ENCODE measurements at regions not wholly inside any gene's neighbourhood (a gene's known extent, or its start where the extent isn't known, plus 50 kb on each side); places are given as distances from the start of the nearest gene placed in this dataset.

- no peak for DNase-seq (ENCODE audit: low read depth)
Measured at GRCh38 chr13:84570831-84571230, 688.6 kb upstream of the SLITRK1 start.

DNA sequence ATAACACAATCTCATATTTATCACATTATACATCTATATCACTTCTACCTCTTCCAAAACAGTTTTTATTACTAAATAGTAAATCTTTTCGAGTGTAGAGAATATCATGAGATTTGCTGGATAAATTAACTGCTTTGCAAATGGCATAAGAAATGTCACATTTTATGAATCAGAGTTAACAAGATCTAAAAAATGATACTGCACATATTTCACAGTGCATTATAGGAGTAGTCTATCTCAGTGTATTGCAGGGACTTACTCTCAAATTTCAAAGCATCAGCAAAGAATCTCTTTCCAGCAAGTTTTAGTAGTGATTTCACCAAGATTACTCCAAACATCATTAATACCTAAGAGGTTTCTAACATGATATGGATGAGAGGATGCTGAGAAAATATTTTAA lies 687.1 kb upstream of the SLITRK1 start:
- no peak for DNase-seq (ENCODE audit: low read depth)

GRCh38 chr13:84567848-84568247 lies 685.6 kb upstream of the SLITRK1 start:
- DNase-seq (ENCODE audit: low read depth), result no peak

- no peak for DNase-seq (ENCODE audit: low read depth)
Measured at GRCh38 chr13:84566780-84567179, 684.5 kb upstream of the SLITRK1 start.

GRCh38 chr13:84563611-84564010 lies 681.3 kb upstream of the SLITRK1 start:
- DNase-seq (ENCODE audit: low read depth), result no peak

- no peak for DNase-seq (ENCODE audit: low read depth)
Measured at GRCh38 chr13:84553227-84553626, 671.0 kb upstream of the SLITRK1 start.

- DNase-seq (ENCODE audit: low read depth), result no peak
Measured at GRCh38 chr13:84543962-84544361, 661.7 kb upstream of the SLITRK1 start.

- DNase-seq (ENCODE audit: low read depth), result no peak
Measured at GRCh38 chr13:84542348-84542747, 660.1 kb upstream of the SLITRK1 start.

- DNase-seq (ENCODE audit: low read depth), result no peak
Measured at GRCh38 chr13:84536906-84537305, 654.6 kb upstream of the SLITRK1 start.

DNA sequence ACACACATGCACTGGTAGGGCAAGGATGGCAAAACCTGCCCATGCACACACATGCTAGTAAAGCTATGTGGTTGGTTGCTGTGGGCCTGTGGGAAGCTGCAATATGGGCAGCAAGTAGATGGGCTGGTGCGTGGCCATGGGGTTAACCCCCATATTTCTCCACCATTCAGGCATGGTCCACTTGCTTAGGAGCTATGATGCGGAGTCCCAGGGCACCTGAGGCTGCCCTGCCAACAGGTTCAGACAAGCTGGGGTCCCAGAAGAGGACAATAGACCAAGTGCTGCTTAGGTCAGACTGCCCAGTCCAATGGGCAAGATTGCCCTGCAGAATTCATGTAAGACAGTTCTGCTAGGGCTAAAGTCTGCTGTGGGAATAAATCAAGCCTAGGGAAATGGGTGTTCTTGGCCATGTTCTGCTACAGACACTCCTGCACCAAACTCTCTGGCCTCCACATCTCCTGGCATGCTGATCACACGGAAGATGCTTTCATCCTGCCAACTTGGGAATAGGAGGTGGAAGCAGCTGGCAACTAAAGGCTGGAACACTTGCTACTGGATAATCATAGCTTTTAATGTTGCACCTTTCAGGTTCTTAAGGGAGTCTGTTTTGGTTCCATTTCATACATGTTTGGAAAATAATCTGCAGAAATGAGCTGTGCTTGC lies 646.3 kb upstream of the SLITRK1 start:
- no peak for DNase-seq (ENCODE audit: low read depth)

DNA sequence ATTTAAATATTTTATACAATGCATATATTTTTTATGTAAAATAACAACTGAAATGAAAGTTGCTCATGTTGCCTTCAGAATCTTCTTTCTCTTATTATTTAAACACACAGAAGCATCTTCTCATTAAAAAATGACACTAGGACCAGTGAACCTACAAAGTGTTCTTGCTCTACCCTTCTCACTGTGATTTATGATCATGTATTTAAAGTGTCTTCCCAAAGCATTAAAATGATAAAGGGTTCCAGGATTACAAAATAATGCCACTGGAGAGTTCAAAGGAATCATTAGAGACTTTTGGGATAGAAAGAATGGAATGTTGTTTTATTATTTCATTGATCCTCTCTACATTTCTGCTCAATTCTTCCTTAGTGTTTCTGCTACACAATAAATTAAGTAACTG lies 643.6 kb upstream of the SLITRK1 start:
- no peak for DNase-seq (ENCODE audit: low read depth)

GRCh38 chr13:84524586-84524985 lies 642.3 kb upstream of the SLITRK1 start:
- no peak for DNase-seq (ENCODE audit: low read depth)

- DNase-seq (ENCODE audit: low read depth), result no peak
Measured at GRCh38 chr13:84500016-84500415, 617.7 kb upstream of the SLITRK1 start.

GRCh38 chr13:84497613-84498012 lies 615.3 kb upstream of the SLITRK1 start:
- no peak for DNase-seq (ENCODE audit: low read depth)

DNA sequence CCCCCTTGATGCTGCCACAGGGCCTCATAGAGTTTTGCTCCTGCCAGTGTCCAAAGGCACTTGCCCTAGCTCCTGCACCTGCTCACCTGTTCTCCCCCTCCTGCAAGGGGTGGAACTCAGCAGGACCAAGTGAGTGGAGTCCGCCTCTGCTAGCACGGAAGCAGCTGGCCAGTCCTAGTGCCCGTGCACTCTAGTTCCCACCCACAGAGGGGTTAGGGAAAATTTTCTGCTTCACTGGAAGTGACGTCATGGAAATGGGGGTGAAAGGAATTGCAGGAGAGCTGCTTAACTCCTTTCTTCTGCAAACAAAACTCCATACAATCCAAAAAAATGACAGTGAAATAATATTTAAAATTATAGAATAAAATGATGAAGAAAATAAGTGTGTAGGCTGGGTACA lies 609.7 kb upstream of the SLITRK1 start:
- no peak for DNase-seq (ENCODE audit: low read depth)

DNA sequence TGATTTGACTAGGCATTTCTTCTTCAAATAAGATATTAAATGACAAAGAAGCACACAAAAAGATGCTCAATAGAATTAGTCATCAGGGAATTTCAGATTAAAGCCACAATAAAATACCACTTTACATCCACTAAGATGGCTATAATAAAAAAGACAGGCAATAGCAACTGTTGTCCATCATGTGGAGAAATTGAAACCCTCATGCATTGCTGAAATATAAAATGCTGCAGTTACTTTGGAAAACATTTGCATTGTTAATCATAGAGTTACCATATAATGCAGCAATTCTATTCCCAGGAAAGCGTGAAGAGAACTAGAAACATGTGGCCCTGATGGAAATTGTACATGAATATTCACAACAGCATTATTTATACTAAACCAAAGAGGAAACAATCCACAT lies 605.5 kb upstream of the SLITRK1 start:
- no peak for DNase-seq (ENCODE audit: low read depth)

- no peak for DNase-seq (ENCODE audit: low read depth)
Measured at GRCh38 chr13:84481958-84482357, 599.7 kb upstream of the SLITRK1 start.

- no peak for DNase-seq (ENCODE audit: low read depth)
Measured at GRCh38 chr13:84479656-84480055, 597.4 kb upstream of the SLITRK1 start.

- no peak for DNase-seq (ENCODE audit: low read depth)
Measured at GRCh38 chr13:84470528-84470927, 588.3 kb upstream of the SLITRK1 start.

DNA sequence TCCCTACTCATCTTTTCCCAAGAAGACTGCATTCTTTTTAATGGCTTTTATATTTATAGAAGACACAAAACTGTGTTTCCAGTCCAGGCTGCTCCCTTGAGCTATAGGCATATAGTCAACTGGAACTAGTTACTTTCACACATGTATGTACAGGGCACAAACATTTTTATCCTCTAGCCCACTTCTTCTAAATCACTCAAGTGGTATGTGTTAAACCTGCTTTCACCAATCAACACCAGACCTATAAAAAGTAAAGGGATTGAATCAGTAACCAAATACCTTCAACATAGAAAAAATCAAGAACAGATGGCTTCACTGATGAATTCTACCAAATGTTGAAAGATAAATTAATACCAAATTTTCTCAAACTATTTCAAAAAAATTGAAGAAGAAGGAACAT lies 584.2 kb upstream of the SLITRK1 start:
- no peak for DNase-seq (ENCODE audit: low read depth)

DNA sequence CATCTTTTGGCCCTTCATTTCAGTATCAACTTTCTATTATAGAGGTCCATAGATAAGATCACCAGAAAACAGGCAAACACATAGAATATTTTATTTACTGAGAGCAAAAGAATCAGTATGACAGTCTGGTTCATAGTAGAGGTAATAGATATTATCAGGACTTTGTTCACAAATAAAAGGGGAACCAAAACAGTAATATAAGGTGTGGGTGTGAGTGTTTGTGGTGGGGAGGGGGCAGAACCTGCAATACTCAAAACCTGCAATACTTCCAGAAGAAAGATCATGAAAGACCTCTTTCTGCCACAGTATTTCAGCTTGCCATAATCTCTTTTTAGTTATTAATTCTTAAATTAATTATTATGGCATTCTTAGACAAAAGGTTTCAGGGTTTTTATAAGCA lies 578.7 kb upstream of the SLITRK1 start:
- no peak for DNase-seq (ENCODE audit: low read depth)

- DNase-seq (ENCODE audit: low read depth), result no peak
Measured at GRCh38 chr13:84455143-84455905, 573.0 kb upstream of the SLITRK1 start.

- no peak for DNase-seq (ENCODE audit: low read depth)
Measured at GRCh38 chr13:84447640-84447978, 565.3 kb upstream of the SLITRK1 start.
